ENCODE measurements at regions not wholly inside any gene's neighbourhood (a gene's known extent, or its start where the extent isn't known, plus 50 kb on each side); places are given as distances from the start of the nearest gene placed in this dataset.

GRCh38 chr5:10876006-10876744 is 115.1 kb upstream of the DAP start:
- no peak overlapping the region for H3K4me2 ChIP-seq (ENCODE audit: insufficient read depth, low read length)
- H3K79me2 ChIP-seq (ENCODE audit: control insufficient read depth, insufficient read depth, low read length) = no peaks in the 10 kb centered on the region
- no peaks in the 10 kb centered on the region for H4K20me1 ChIP-seq (replicated peaks; ENCODE audit: control insufficient read depth, extremely low read depth, insufficient read depth, low read length)
- no peak overlapping the region for H3K27ac ChIP-seq (ENCODE audit: insufficient read depth, low read depth, low read length)
- no peak overlapping the region for H2AFZ ChIP-seq (ENCODE audit: low read depth, low read length)
- H3K36me3 ChIP-seq (ENCODE audit: control insufficient read depth in 2 of 2, extremely low read depth in 1 of 2, insufficient read depth in 2 of 2, low read length in 2 of 2) = no peaks in the 10 kb centered on the region
- H3K9ac ChIP-seq (replicated peaks; ENCODE audit: extremely low read depth, insufficient read depth, low read length) = no peak overlapping the region
- no peaks in the 10 kb centered on the region for H3K9me1 ChIP-seq (replicated peaks; ENCODE audit: control insufficient read depth, extremely low read depth, insufficient read depth, low read length)
- peaks cover 0 to 3% of the 10 kb centered on the region in 2 experiments for H3K27me3 ChIP-seq (ENCODE audit: control insufficient read depth in 2 of 2, insufficient read depth in 2 of 2, low read length in 2 of 2)
- ChIA-PET POLR2A (no interaction called here), CTCF (interaction anchor here (2.9 kb wide), 1 partner anchor 12 kb away, joined by 10 read pairs; no protein-coding TSS in a partner anchor)
- H3K9me3 ChIP-seq (replicated peaks; ENCODE audit: control insufficient read depth, insufficient read depth, low read length) = no peaks in the 10 kb centered on the region
- no peak for DNase-seq (ENCODE audit: low read depth, low spot score)
- no peak for FAIRE-seq
- no peak overlapping the region for H3K4me3 ChIP-seq (replicated peaks in 1 of 3; ENCODE audit: insufficient read depth in 1 of 3, low read depth in 1 of 3, low read length in 3 of 3)
- TF ChIP-seq MYC (IDR thresholded peaks at IDR 0.05; ENCODE audit: low read depth, low read length) (no peak), POLR2AphosphoS5 (IDR thresholded peaks at IDR 0.05; ENCODE audit: insufficient read depth, low read depth, low read length) (no peak), MAX (IDR thresholded peaks at IDR 0.05; ENCODE audit: insufficient read depth, insufficient read length) (no peak), JUN (IDR thresholded peaks at IDR 0.05; ENCODE audit: borderline replicate concordance, insufficient read depth, insufficient read length, low read depth) (no peak), FOS (IDR thresholded peaks at IDR 0.05; ENCODE audit: borderline replicate concordance, insufficient read depth, low read length) (no peak), EZH2 (IDR thresholded peaks at IDR 0.05; ENCODE audit: borderline replicate concordance, low read depth, low read length, severe bottlenecking) (no peak), GATA2 (IDR thresholded peaks at IDR 0.05; ENCODE audit: insufficient read depth, insufficient read length, low read depth, low read length) (no peak), POLR2A (IDR thresholded peaks at IDR 0.05; ENCODE audit: low read depth, low read length) (no peak), CTCF (IDR thresholded peaks at IDR 0.05; ENCODE audit: extremely low read depth in 1 of 2, insufficient read depth in 1 of 2, low read depth in 1 of 2, low read length in 2 of 2) (no peak)
- no TSS peak for BruUV-seq (replicated peaks)
- dilution Hi-C loops (cut with MboI; ENCODE audit: extremely low pct_ligation_motif_present, low sequenced_read_pairs) (no loop called here), intact Hi-C loops (cut with micrococcal nuclease) (no loop called here)
- no peaks in the 10 kb centered on the region for H3K4me1 ChIP-seq (ENCODE audit: control insufficient read depth, extremely low read depth, insufficient read depth, low read length)

Data from endothelial cell of umbilical vein (primary cell).